ENCODE measurements at regions not wholly inside any gene's neighbourhood (a gene's known extent, or its start where the extent isn't known, plus 50 kb on each side); places are given as distances from the start of the nearest gene placed in this dataset.

DNA sequence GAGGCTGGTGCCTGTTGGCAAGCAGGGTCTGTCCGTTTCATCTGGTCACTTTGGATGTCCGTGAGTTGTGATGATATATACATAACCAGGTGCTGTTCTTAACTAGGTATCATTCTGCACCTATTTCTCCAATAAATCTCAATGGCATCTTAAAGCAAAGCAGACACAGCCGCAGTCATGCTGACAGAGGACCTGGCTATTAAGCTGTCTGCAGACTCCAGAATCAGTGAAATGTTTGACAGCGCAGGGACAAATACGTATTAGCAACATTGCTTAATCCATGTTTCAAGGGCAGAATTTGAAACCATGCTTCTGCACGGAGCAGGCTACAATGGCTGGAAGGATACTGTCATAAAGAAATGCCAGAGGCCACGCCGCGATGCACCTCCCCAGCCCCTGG is 414.6 kb downstream of the ZNF516 start:
- Histone ChIP-seq H3K4me3 (no peak overlapping the region), H3K36me3 (ENCODE audit: insufficient read depth) (no peaks in the 10 kb centered on the region), H4K20me1 (replicated peaks; ENCODE audit: insufficient read depth) (no peaks in the 10 kb centered on the region), H3K79me2 (replicated peaks; ENCODE audit: insufficient read depth) (no peaks in the 10 kb centered on the region), H3K4me1 (ENCODE audit: insufficient read depth) (no peaks in the 10 kb centered on the region), H3K27ac (ENCODE audit: low read depth) (no peak overlapping the region), H3K27me3 (ENCODE audit: insufficient read depth) (no peaks in the 10 kb centered on the region), H3K9me2 (ENCODE audit: insufficient read depth) (no peaks in the 10 kb centered on the region), H3K4me2 (no peak overlapping the region), H2AFZ (no peak overlapping the region), H3F3A (replicated peaks; ENCODE audit: low read depth) (no peaks in the 10 kb centered on the region)
- Mint-ChIP-seq H3K27ac (no peak overlapping the region), H3K9me3 (peaks cover 13% of the 10 kb centered on the region), H3K27me3 (ENCODE audit: insufficient read depth, low read depth, poor library complexity) (no peaks in the 10 kb centered on the region), H3K36me3 (ENCODE audit: low read depth) (peaks cover 2% of the 10 kb centered on the region; the same call in 1 of the 3 replicates), H3K4me3 (no peak overlapping the region), H3K4me1 (no peaks in the 10 kb centered on the region)
- no peak for DNase-seq (ENCODE audit: low spot score)
- ATAC-seq: no peak
- TF ChIP-seq, protein P1, sequence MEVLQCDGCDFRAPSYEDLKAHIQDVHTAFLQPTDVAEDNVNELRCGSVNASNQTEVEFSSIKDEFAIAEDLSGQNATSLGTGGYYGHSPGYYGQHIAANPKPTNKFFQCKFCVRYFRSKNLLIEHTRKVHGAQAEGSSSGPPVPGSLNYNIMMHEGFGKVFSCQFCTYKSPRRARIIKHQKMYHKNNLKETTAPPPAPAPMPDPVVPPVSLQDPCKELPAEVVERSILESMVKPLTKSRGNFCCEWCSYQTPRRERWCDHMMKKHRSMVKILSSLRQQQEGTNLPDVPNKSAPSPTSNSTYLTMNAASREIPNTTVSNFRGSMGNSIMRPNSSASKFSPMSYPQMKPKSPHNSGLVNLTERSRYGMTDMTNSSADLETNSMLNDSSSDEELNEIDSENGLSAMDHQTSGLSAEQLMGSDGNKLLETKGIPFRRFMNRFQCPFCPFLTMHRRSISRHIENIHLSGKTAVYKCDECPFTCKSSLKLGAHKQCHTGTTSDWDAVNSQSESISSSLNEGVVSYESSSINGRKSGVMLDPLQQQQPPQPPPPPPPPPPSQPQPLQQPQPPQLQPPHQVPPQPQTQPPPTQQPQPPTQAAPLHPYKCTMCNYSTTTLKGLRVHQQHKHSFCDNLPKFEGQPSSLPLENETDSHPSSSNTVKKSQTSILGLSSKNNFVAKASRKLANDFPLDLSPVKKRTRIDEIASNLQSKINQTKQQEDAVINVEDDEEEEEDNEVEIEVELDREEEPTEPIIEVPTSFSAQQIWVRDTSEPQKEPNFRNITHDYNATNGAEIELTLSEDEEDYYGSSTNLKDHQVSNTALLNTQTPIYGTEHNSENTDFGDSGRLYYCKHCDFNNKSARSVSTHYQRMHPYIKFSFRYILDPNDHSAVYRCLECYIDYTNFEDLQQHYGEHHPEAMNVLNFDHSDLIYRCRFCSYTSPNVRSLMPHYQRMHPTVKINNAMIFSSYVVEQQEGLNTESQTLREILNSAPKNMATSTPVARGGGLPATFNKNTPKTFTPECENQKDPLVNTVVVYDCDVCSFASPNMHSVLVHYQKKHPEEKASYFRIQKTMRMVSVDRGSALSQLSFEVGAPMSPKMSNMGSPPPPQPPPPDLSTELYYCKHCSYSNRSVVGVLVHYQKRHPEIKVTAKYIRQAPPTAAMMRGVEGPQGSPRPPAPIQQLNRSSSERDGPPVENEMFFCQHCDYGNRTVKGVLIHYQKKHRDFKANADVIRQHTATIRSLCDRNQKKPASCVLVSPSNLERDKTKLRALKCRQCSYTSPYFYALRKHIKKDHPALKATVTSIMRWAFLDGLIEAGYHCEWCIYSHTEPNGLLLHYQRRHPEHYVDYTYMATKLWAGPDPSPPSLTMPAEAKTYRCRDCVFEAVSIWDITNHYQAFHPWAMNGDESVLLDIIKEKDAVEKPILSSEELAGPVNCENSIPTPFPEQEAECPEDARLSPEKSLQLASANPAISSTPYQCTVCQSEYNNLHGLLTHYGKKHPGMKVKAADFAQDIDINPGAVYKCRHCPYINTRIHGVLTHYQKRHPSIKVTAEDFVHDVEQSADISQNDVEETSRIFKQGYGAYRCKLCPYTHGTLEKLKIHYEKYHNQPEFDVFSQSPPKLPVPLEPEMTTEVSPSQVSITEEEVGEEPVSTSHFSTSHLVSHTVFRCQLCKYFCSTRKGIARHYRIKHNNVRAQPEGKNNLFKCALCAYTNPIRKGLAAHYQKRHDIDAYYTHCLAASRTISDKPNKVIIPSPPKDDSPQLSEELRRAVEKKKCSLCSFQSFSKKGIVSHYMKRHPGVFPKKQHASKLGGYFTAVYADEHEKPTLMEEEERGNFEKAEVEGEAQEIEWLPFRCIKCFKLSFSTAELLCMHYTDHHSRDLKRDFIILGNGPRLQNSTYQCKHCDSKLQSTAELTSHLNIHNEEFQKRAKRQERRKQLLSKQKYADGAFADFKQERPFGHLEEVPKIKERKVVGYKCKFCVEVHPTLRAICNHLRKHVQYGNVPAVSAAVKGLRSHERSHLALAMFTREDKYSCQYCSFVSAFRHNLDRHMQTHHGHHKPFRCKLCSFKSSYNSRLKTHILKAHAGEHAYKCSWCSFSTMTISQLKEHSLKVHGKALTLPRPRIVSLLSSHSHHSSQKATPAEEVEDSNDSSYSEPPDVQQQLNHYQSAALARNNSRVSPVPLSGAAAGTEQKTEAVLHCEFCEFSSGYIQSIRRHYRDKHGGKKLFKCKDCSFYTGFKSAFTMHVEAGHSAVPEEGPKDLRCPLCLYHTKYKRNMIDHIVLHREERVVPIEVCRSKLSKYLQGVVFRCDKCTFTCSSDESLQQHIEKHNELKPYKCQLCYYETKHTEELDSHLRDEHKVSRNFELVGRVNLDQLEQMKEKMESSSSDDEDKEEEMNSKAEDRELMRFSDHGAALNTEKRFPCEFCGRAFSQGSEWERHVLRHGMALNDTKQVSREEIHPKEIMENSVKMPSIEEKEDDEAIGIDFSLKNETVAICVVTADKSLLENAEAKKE (CRISPR knock-in tag; IDR thresholded peaks at IDR 0.05): no peak
- TF ChIP-seq ZNF331 (CRISPR knock-in tag; IDR thresholded peaks at IDR 0.05; ENCODE audit: low read depth) (no peak), NANOG (IDR thresholded peaks at IDR 0.05; ENCODE audit: borderline replicate concordance) (no peak), ZNF114 (CRISPR knock-in tag; IDR thresholded peaks at IDR 0.05) (no peak), EZH2phosphoT487 (IDR thresholded peaks at IDR 0.05; ENCODE audit: unreplicated experiment) (no peak), POLR2AphosphoS5 (IDR thresholded peaks at IDR 0.05; ENCODE audit: low read depth) (no peak), STAT1 (IDR thresholded peaks at IDR 0.05; ENCODE audit: unreplicated experiment) (no peak)
- TF ChIP-seq, protein P2, sequence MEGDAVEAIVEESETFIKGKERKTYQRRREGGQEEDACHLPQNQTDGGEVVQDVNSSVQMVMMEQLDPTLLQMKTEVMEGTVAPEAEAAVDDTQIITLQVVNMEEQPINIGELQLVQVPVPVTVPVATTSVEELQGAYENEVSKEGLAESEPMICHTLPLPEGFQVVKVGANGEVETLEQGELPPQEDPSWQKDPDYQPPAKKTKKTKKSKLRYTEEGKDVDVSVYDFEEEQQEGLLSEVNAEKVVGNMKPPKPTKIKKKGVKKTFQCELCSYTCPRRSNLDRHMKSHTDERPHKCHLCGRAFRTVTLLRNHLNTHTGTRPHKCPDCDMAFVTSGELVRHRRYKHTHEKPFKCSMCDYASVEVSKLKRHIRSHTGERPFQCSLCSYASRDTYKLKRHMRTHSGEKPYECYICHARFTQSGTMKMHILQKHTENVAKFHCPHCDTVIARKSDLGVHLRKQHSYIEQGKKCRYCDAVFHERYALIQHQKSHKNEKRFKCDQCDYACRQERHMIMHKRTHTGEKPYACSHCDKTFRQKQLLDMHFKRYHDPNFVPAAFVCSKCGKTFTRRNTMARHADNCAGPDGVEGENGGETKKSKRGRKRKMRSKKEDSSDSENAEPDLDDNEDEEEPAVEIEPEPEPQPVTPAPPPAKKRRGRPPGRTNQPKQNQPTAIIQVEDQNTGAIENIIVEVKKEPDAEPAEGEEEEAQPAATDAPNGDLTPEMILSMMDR (conservative IDR thresholded peaks at IDR 0.05; ENCODE audit: low read depth in 2 of 2): no peak
- TF ChIP-seq, protein P3, sequence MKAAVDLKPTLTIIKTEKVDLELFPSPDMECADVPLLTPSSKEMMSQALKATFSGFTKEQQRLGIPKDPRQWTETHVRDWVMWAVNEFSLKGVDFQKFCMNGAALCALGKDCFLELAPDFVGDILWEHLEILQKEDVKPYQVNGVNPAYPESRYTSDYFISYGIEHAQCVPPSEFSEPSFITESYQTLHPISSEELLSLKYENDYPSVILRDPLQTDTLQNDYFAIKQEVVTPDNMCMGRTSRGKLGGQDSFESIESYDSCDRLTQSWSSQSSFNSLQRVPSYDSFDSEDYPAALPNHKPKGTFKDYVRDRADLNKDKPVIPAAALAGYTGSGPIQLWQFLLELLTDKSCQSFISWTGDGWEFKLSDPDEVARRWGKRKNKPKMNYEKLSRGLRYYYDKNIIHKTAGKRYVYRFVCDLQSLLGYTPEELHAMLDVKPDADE (IDR thresholded peaks at IDR 0.05): no peak

Measured in GM23338 (cell line).